ENCODE measurements at regions not wholly inside any gene's neighbourhood (a gene's known extent, or its start where the extent isn't known, plus 50 kb on each side); places are given as distances from the start of the nearest gene placed in this dataset.

- TF ChIP-seq EZH2 (IDR thresholded peaks at IDR 0.05; ENCODE audit: insufficient read depth, poor library complexity, severe bottlenecking) = no peak
- TF ChIP-seq EZH2phosphoT487 (IDR thresholded peaks at IDR 0.05; ENCODE audit: insufficient read depth, low read depth) = no peak
These were observed 407.3 kb downstream of the DCAF12L2 start for GRCh38 chrX:125758819-125759218.
